HL-60/S4 treated with phorbol 12-myristate 13-acetate at 8.2 ng/mL for 4 days and 3 days (cell line): ENCODE measurements at regions not wholly inside any gene's neighbourhood (a gene's known extent, or its start where the extent isn't known, plus 50 kb on each side); places are given as distances from the start of the nearest gene placed in this dataset.
"Not testable (repeated sequence)": the region's sequence is repeated elsewhere in the genome, so short reads cannot be mapped to it uniquely, and the experiment has no call there.

Source experiments
- in situ Hi-C: fragments of 300-500 bp; cut with MboI; formaldehyde crosslinking; loops from 2 replicates; pipeline ENCODE4 v1.15.0; 2022; ENCODE audit warnings: low sequenced_read_pairs

DNA sequence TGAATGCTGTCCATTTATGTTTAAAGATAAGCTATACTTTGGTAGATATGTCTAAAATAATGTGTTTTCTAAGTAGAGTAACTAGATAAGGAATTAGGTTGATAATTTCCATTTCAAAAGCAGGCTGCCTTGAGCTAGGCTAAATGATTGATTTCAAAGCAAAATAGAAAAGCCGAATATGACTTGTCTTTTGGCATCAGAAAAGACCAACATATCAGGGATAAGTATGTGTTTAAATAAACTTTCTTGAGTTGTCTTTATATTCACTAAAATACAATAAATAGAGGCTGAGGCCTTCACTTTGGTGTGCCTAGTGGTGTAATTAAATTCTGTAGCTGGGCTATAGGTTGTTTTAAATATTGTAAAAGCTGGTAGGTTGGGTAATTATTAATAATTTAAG lies 569.0 kb downstream of the TAF11L14 start:
- in situ Hi-C loops = no loop called here

DNA sequence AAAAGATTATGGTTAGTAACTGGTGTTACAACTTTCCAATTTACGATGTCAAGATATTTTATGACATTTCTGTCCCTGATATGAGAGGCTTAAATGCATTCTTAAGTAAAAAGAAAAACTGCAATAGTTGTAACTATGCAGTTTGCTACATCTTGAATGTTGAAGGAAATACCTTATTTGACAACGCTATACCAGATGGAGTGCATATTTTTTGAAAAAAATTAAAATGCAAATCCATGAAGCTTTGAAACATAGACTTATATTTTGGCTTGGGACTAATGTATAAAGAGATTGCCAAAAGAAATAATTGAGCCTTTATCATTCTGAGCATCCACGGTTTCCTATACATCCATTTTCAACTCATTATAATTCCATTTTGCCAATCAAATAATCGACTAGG lies 579.4 kb downstream of the TAF11L14 start:
- in situ Hi-C loops = no loop called here

DNA sequence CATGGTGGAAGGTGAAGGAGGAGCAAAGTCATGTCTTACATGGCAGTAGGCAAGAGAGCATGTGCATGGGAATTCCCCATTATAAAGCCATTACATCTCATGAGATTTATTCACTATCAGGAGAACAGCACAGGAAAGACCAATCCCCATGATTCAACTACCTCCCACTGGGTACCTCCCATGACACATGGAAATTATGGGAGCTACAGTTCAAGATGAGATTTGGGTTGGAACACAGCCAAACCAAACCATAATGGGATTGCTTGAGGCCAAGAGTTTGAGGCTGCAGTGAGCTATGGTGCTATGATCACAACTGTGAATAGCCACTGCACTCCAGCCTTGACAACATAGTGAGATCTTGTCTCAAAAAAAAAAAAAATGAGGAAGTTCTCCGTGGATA lies 581.8 kb downstream of the TAF11L14 start:
- in situ Hi-C loops = no loop called here

DNA sequence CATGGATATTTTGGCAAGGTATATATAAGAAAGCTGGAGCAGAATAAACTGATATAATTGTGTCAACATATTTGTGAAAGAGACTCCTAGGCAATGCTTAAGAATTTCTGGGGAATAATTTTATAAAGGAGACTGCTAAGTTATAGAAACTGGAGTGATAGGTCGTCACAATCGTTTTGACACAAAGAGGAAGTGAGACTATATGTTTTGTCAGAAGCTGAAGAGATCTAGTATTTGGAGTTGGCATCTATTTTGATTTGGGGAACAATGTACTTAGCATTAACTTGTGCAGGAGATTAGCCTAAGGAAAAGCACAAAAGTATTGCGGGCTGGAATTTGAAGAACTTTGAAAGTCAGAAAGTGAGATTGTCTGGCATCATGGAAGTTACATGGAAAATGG lies 582.5 kb downstream of the TAF11L14 start:
- in situ Hi-C loops = no loop called here

DNA sequence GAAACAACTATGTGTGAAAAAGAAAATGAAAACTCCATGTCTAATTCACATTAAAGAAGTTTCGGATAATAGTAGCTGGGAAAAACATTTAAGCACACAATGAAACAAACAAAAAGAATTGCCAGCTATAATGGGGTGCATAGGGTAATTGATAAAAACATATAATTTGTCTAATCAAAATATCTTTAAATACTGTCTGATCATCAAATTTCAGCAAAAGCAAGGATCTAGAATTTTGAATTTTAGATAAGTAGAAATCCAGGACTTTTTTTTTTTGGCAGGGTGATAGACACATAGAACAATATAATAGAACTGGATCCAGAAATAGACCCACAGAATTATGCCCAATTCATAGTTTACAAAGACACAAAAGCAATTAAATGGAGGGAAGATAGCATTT lies 585.0 kb downstream of the TAF11L14 start:
- in situ Hi-C loops = no loop called here

DNA sequence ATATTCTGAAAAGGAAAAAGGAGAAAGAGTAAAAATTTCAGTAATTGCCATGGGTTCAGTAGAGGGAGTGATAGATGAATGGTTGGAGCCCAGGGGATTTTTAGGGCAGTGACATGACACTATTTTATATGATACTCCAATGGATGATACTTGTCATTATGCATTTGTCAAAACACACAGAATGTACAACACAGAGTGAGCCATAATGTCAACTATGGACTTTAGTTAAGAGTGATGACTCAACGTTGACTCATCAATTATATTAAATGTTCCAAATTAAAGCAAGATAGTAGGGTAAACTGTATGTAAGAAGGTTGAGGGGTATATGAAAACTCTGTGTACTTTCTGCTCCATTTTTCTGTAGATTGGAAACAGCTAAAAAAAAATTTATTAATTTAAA lies 586.4 kb downstream of the TAF11L14 start:
- in situ Hi-C loops = no loop called here

DNA sequence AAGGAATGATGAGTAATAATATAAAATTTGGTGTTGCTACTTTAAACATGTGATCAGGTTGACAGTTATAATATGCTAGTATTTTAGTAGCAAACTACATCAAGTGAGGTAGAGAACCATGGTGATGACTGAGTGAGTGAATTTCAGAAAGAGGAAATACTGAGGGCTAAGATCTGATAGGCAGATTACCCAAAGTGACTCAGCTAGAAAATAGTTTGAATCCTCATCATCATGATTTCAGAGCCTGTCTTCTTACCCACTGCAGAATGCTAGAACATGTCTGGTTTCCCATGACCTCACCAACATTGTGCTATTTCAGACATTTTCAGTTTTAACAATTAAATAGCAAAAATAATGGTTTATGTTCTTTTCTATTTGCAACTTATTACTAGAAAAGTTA lies 602.1 kb downstream of the TAF11L14 start:
- in situ Hi-C loops = no loop called here

DNA sequence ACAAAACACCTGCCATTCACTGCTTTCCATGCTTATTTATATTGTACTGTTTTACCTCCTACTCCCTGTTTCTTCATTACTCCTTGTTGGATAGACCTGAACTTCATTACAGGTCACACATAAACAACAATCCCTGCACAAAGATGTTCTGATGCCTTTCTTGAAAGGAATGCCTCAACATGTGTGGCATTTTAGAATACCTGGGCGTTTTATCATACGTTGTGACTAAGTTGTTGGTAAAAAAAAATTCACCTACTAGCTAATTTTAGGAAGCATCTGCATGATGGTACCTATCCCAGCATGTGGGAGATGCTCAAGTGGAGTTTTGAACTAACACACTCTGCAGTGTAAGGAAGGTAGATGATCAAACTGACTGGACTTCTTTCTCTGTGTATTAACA lies 604.1 kb downstream of the TAF11L14 start:
- in situ Hi-C loops = no loop called here

DNA sequence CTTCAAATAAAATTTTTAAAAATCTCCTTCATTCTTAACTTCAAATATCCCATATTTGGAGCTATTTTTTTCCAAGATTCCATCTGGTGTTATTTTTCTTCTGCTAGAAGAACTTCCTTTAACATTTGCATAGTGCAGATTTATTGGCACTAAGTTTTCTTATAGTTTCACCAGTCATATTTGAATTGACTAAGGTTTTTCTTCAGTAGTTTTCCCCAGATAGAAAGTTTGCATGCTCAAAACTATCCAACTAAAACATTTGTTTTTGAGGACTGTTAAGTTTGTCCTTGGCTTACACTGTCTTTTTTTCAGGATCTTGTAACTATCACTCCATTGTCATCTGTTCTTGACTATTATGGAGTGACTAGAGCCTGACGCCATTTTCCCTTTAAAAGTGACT lies 606.7 kb downstream of the TAF11L14 start:
- in situ Hi-C loops = no loop called here

DNA sequence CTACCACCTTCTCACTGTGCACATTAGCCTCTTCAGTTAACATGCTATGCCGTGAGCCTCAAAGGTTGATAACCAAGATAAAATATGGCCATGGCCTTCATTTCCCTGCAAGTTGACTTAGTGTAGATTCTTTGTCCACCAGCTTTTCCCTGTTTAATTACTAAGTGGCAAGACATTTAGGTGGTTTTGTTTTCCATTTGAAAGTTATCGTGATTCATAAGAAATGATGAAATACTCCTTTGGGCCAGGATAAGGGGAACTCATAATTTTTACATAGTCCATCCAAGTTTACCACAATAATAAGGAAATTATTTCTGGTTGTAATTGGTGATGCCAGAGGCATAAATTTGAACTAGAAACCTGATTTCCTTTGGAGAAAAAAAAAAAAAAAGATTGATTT lies 609.6 kb downstream of the TAF11L14 start:
- in situ Hi-C loops = no loop called here

DNA sequence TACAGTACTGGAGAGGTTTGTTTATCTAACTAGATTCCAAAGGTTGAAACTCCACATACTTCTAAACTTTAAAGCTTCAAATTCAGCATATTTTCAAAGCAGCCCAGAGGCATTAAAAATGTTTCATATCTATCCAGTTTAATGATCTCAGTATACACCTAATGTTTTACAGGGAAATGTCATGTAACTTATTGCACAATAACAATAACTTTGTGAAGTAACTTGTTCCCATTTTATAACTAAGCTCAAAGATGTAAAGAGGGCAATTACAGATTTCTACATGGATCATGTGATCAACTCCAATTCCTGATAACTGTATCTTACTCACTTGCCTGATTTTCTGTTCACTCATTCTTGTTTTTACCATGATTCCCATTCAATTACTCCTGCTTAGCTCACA lies 610.0 kb downstream of the TAF11L14 start:
- in situ Hi-C loops = no loop called here

DNA sequence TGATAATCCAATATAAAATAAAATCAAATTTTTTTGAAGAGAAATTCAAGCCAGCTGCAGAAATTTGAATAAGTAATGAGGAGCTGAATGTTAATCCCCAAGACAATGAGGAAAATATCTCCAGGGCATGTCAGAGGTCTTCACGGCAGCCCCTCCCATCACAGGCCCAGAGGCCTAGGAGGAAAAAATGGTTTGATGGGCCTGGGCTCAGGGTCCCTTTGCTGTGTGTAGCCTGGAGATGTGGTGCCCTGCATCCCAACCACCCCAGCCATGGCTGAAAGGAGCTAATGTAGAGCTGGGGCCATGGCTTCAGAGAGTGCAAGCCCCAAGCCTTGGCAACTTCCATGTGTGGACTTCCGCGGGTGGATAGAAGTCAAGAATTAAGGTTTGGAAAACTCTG lies 618.3 kb downstream of the TAF11L14 start:
- in situ Hi-C loops = no loop called here

DNA sequence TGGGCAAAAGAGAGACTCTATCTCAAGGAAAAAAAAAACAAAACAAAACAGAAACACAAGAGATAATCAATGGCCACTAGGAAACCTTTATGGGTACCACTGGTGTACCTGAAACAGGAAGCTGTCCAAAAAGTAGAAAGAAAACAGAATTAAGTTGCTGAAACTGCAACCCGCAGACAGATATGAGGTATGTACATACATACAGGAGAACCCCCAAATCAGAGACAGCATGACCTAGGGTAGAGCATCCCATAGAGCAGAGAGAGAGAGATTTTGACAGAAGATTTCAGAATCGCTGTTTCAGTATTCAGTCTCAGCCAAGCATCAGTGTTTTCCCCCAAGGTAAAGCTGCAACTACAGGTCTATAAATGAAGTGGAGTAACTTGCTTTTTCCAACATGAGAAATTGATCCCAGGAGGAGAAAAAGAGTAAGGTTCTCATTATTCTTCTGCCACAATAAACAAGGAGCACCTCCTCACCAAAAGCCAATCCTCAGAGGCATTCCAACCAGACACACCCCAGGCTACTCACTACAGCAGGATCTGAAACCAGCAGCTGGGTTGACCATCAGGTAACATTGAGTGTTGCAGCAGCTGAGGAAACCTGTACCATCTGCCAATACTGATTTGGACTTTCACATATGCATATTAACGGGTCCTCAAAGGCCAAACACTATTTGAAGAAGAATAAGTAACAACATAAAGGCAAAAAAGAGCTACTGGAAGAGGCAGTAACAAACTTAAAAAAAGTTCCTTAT lies 630.0 kb downstream of the TAF11L14 start:
- in situ Hi-C loops = no loop called here

DNA sequence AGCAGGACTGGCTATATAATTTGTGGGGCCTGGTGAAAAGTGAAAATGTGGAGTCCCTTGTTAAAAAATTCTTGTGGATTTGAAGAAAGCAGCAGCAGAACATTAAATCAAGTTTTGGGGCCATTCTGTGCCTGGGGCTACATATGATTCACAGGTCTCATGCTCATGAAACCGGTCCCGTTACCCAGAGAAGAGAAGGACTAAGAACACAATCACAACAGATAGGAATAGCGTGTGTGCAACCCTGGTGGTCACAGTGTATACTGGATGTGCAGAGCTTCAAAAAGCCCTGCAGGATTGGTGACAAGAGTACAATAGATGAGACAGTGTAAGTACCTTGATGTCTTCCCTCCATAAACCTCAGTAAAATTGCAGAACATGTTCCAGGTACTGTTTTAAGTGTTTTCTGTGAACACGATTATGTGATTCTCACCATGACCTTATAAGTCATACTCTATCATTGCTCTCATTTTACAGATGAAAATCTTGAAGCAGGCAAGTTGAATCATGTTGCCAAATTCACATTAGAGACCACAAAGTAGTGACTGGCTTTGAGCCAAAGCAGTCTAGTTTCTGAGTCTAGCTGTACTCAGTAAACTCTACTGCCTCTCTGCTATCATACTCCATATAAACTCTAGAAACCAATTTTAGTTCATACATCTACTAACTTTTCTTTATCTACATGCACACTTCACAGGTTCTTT lies 636.5 kb downstream of the TAF11L14 start:
- in situ Hi-C loops = no loop called here

DNA sequence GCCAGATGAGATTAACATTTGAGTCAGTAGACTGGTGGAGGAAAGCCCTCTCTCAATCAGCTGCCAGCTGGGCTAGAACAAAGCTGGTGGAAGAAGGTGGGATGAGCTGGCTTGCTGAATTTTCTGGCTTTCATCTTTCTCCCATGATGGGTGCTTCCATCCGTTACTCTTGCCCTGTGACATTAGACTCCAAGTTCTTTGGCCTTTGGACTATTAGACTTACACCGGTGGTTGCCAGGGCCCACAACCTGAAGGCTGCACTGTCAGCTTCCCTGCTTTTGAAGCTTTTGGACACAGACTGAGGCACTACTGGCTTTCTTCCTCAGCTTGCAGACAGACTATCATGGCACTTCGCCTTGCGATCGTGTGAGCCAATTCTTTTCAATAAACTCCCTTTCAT lies 642.7 kb downstream of the TAF11L14 start:
- in situ Hi-C loops = no loop called here

DNA sequence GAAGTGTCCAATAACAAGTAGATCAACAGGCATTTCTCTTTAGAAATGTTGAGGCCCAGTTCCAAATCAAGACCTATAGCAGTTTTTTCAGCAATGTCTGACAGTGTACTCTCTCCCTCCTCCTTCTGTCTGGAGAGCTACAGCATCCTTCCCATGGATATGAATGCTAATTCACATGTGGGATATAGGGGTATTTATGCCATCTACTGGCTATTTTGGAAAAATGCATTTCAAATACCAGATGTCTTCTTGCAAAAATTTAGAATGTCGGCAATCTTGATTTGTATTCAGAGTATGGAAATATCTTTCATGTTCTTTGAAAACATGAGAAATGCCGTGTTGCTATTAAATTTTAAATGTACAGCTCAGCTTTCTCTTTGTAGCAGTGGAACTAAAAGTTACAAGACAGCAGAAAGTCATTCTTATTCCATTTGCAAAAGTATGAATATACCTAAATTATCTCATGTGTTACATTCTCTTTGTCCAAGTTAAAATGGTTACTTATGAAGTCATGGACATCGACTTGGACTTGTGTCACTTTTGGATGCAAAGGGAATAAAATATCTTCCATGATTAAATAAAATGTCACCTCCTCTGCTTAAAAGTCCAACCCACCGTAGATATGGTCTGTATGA lies 647.8 kb downstream of the TAF11L14 start:
- in situ Hi-C loops = no loop called here

DNA sequence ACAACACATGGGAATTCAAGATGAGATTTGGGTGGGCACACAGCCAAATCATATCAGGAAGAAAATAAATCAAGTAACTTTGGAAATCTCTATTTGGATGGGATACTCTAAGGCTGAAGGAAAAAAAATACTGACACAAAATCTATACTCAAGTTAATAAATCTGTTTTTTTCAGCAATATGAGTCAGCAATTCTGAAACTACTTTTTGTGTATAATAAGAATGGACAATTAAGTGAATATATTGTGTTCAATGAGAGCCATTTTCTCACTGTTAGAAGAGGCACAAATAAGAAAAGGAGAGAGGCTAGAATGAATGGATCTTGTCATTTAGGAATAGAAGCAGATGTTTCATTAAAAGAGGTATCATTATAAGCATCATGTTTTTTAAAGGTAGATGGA lies 651.0 kb downstream of the TAF11L14 start:
- in situ Hi-C loops = no loop called here

DNA sequence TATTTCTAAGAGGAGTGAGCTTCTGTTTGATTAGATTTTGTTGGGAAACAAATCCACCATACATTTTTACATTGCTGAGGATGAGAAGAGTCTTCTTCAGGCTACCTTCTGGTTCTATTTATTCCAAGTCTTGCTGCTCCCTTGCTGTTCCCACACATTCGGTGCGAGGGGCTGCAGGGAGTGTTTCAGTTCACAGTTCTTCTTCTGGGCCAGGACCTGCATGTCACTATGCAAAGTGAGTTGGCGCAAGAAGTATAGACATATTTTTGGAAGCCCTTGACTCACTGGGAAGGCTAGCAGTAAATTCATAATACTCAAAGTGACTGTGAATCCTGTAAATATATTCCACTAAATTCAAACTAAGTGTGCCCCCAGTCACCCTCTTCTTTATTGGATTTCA lies 657.9 kb downstream of the TAF11L14 start:
- in situ Hi-C loops = no loop called here

DNA sequence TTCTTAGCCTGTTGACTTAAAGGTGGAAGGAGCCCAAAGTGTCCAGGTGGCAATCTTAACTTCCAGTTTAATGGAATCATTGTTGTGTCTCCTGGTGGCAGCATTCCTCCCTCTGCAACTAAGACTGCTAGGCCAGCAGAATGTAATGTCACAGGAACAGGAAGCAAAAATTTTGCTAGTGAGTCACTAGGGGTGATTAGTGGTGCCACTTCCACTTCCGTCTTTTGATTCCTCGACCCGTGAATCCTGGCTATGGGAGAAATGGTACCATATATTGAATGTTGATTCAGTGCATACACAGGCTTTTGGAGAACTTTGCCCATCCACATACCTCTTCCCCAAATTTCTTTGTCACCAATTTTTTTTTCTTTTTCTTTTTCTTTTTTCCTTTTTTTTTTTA lies 661.4 kb downstream of the TAF11L14 start:
- in situ Hi-C loops = not testable (repeated sequence)

DNA sequence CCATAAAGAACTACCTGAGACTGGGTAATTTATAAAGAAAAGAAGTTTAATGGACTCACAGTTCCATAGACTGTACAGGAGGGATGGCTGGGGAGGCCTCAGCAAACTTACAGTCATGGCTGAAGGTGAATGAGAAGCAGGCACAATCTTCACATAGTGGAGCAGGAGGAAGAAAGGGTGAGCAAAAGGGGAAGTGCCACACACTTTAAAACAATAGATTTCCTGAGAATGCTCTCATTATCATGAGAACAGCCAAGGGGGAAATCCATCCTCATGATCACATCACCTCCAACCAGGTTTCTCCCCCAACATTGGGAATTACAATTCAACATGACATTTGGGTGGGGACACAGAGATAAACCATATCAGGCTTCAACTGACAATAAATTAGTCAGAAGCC lies 664.9 kb downstream of the TAF11L14 start:
- in situ Hi-C loops = no loop called here

DNA sequence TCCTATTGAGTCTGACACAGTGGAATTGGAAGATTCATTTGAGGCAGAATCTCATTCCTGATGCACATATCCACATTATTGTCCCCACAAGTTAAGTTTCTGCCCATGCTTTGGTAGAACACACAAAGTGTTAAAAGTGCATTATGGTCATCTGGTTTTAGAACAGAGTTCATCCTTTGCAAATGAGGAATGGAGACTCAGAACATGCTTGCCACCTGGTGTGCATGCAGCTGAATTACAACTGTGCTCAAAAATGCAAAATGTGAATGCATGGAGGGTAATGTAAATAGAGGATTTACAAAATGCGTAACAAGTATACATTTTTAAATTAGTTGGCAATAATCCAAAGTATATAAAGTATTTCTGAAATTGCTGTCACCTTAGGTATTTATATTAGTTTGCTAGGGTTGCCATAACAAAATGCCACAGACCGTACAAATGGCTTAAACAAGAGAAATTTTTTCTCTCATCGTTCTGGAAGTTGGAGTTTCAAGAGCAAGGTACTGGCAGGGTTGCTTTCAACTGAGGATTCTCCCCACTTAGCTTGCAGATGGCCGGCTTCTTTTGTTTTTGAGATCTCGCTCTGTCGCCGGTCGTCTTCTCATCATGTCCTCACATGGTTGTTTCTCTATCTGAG lies 671.1 kb downstream of the TAF11L14 start:
- in situ Hi-C loops = loop anchor here (10.0 kb wide), 1 partner anchor 1091 kb away; the partner anchor contains the start of gene BASP1

DNA sequence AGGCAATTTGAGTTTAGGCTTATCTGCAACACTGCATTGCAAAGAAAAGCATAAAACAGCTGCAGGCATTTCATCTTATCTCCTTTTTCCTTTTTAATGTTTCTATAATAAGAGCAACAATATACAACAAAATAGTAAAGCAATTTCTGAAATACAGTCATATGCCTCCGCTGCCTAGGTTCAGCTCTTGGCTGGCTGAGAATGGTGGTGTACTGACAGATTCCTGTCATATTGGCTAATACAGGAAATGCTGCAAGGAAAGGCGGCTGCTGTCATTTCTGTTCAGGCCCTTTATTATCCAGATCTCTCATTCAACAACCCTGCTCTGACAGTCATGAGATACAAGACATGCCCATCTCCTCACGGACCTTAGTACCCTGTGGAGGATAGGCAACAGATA lies 677.0 kb downstream of the TAF11L14 start:
- in situ Hi-C loops = no loop called here
